ENCODE measurements at regions not wholly inside any gene's neighbourhood (a gene's known extent, or its start where the extent isn't known, plus 50 kb on each side); places are given as distances from the start of the nearest gene placed in this dataset.

- CTCF ChIA-PET = no interaction called here
- no peaks in the 10 kb centered on the region for H3K27me3 ChIP-seq (ENCODE audit: control insufficient read depth, insufficient read depth, low read length)
- DNase-seq (ENCODE audit: low read depth) = no peak
- no peak for TF ChIP-seq CTCF (IDR thresholded peaks at IDR 0.05; ENCODE audit: insufficient read depth, low read depth, low read length)
- POLR2A ChIA-PET = no interaction called here
- no peak overlapping the region for H3K4me3 ChIP-seq (ENCODE audit: low read depth, low read length)
- H3K36me3 ChIP-seq (ENCODE audit: control insufficient read depth, insufficient read depth, low read length) = no peaks in the 10 kb centered on the region
These were observed 176.4 kb downstream of the PPP1R3A start for GRCh38 chr7:113742377-113742776.

GRCh38 chr7:113731571-113731970, 187.2 kb downstream of the PPP1R3A start:
- CTCF ChIA-PET = no interaction called here
- no peaks in the 10 kb centered on the region for H3K36me3 ChIP-seq (ENCODE audit: control insufficient read depth, insufficient read depth, low read length)
- no peak overlapping the region for H3K4me3 ChIP-seq (ENCODE audit: low read depth, low read length)
- no peak for TF ChIP-seq CTCF (IDR thresholded peaks at IDR 0.05; ENCODE audit: insufficient read depth, low read depth, low read length)
- POLR2A ChIA-PET = no interaction called here
- no peaks in the 10 kb centered on the region for H3K27me3 ChIP-seq (ENCODE audit: control insufficient read depth, insufficient read depth, low read length)
- DNase-seq (ENCODE audit: low read depth) = no peak

GRCh38 chr7:113730309-113730955, 188.4 kb downstream of the PPP1R3A start:
- Histone ChIP-seq H3K36me3 (ENCODE audit: control insufficient read depth, insufficient read depth, low read length) (no peaks in the 10 kb centered on the region), H3K27me3 (ENCODE audit: control insufficient read depth, insufficient read depth, low read length) (no peaks in the 10 kb centered on the region), H3K4me3 (ENCODE audit: low read depth, low read length) (no peak overlapping the region)
- no peak for TF ChIP-seq CTCF (IDR thresholded peaks at IDR 0.05; ENCODE audit: insufficient read depth, low read depth, low read length)
- ChIA-PET POLR2A (no interaction called here), CTCF (no interaction called here)
- DNase-seq (ENCODE audit: low read depth) = no peak

GRCh38 chr7:113727486-113727885, 191.3 kb downstream of the PPP1R3A start:
- CTCF ChIA-PET = no interaction called here
- no peaks in the 10 kb centered on the region for H3K27me3 ChIP-seq (ENCODE audit: control insufficient read depth, insufficient read depth, low read length)
- DNase-seq (ENCODE audit: low read depth) = no peak
- no peak for TF ChIP-seq CTCF (IDR thresholded peaks at IDR 0.05; ENCODE audit: insufficient read depth, low read depth, low read length)
- no peak overlapping the region for H3K4me3 ChIP-seq (ENCODE audit: low read depth, low read length)
- no peaks in the 10 kb centered on the region for H3K36me3 ChIP-seq (ENCODE audit: control insufficient read depth, insufficient read depth, low read length)
- POLR2A ChIA-PET = no interaction called here

- no peak for TF ChIP-seq CTCF (IDR thresholded peaks at IDR 0.05; ENCODE audit: insufficient read depth, low read depth, low read length)
- Histone ChIP-seq H3K4me3 (ENCODE audit: low read depth, low read length) (no peak overlapping the region), H3K36me3 (ENCODE audit: control insufficient read depth, insufficient read depth, low read length) (no peaks in the 10 kb centered on the region), H3K27me3 (ENCODE audit: control insufficient read depth, insufficient read depth, low read length) (no peaks in the 10 kb centered on the region)
- ChIA-PET CTCF (interaction anchor here (0.6 to 1.0 kb wide), 2 partner anchors 8 to 16 kb away, joined by 3 read pairs; no protein-coding TSS in a partner anchor), POLR2A (no interaction called here)
- no peak for DNase-seq (ENCODE audit: low read depth)
These were observed 196.8 kb downstream of the PPP1R3A start for GRCh38 chr7:113722006-113722405.
